H9 (cell line): ENCODE measurements at regions not wholly inside any gene's neighbourhood (a gene's known extent, or its start where the extent isn't known, plus 50 kb on each side); places are given as distances from the start of the nearest gene placed in this dataset.

Experiments
- DNase-seq: peaks from one replicate; pipeline ENCODE4 v3.0.0-alpha.2; 2017
- H2AFZ ChIP-seq: one replicate; pipeline ENCODE4 v1.6.1; 2013; ENCODE audit warnings: mild to moderate bottlenecking, low read length, control low read depth, moderate library complexity
- H2AK5ac ChIP-seq: 2 replicates; pipeline ENCODE4 v1.6.1; 2013; ENCODE audit warnings: low read length, control low read depth, mixed read lengths; ENCODE audit not compliant: insufficient read length
- H2BK120ac ChIP-seq: one replicate; pipeline ENCODE4 v1.6.1; 2013; ENCODE audit warnings: low read depth, mild to moderate bottlenecking, low read length, control low read depth, inconsistent platforms; ENCODE audit not compliant: poor library complexity, severe bottlenecking
- H2BK12ac ChIP-seq: 2 replicates; pipeline ENCODE4 v1.6.1; 2013; ENCODE audit warnings: low read length, control low read depth, mixed read lengths, low read depth; ENCODE audit not compliant: insufficient read length
- H2BK15ac ChIP-seq: 2 replicates; pipeline ENCODE4 v1.6.1; 2013; ENCODE audit warnings: low read depth, low read length, control low read depth
- H2BK20ac ChIP-seq: one replicate; pipeline ENCODE4 v1.6.1; 2013; ENCODE audit warnings: low read depth, mild to moderate bottlenecking, low read length, control low read depth, inconsistent platforms; ENCODE audit not compliant: poor library complexity, severe bottlenecking
- H2BK5ac ChIP-seq: 2 replicates; pipeline ENCODE4 v1.6.1; 2013; ENCODE audit warnings: low read length, control low read depth, mixed read lengths; ENCODE audit not compliant: insufficient read length
- H3K14ac ChIP-seq: 2 replicates; pipeline ENCODE4 v1.6.1; 2013; ENCODE audit warnings: low read length, control low read depth; ENCODE audit not compliant: insufficient read depth
- H3K18ac ChIP-seq: 2 replicates; pipeline ENCODE4 v1.6.1; 2013; ENCODE audit warnings: low read depth, mild to moderate bottlenecking, mixed read lengths, low read length, control low read depth; ENCODE audit not compliant: insufficient read length
- H3K23ac ChIP-seq: 2 replicates; pipeline ENCODE4 v1.6.1; 2013; ENCODE audit warnings: low read length, control low read depth, mixed read lengths, low read depth; ENCODE audit not compliant: insufficient read length
- H3K23me2 ChIP-seq: 2 replicates; pipeline ENCODE4 v1.6.1; 2013; ENCODE audit warnings: low read depth, mild to moderate bottlenecking, mixed read lengths, low read length, control low read depth; ENCODE audit not compliant: insufficient read length, poor library complexity, severe bottlenecking
- H3K27ac ChIP-seq: 2 replicates; pipeline ENCODE4 v1.5.1; 2013; ENCODE audit warnings: low read length, control low read depth, mixed read lengths, low read depth; ENCODE audit not compliant: insufficient read length
- H3K27me3 ChIP-seq: 2 replicates; pipeline ENCODE4 v1.6.1; 2013; ENCODE audit warnings: low read length, control low read depth, inconsistent platforms; ENCODE audit not compliant: insufficient read depth
- H3K4ac ChIP-seq: 2 replicates; pipeline ENCODE4 v1.6.1; 2013; ENCODE audit warnings: low read depth, mild to moderate bottlenecking, control low read depth, inconsistent platforms, low read length, moderate library complexity
- H3K4me1 ChIP-seq: 2 replicates; pipeline ENCODE4 v1.6.1; 2013; ENCODE audit warnings: low read length, control low read depth, inconsistent platforms; ENCODE audit not compliant: insufficient read depth
- H3K4me2 ChIP-seq: 2 replicates; pipeline ENCODE4 v1.6.1; 2013; ENCODE audit warnings: low read length, control low read depth, mixed read lengths; ENCODE audit not compliant: insufficient read length, insufficient read depth
- H3K56ac ChIP-seq: 2 replicates; pipeline ENCODE4 v1.6.1; 2013; ENCODE audit warnings: low read depth, mild to moderate bottlenecking, mixed read lengths, low read length, control low read depth; ENCODE audit not compliant: insufficient read length
- H3K79me1 ChIP-seq: 2 replicates; pipeline ENCODE4 v1.6.1; 2013; ENCODE audit warnings: low read depth, mild to moderate bottlenecking, moderate library complexity, low read length, control low read depth, inconsistent platforms; ENCODE audit not compliant: insufficient read depth, poor library complexity, severe bottlenecking
- H3K79me2 ChIP-seq: 2 replicates; pipeline ENCODE4 v1.6.1; 2013; ENCODE audit warnings: low read length, control low read depth, inconsistent platforms; ENCODE audit not compliant: insufficient read depth
- H3K9ac ChIP-seq: 2 replicates; pipeline ENCODE4 v1.6.1; 2013; ENCODE audit warnings: low read length, control low read depth, mixed read lengths; ENCODE audit not compliant: insufficient read length; ENCODE audit errors: extremely low read depth
- H3K9me3 ChIP-seq: one replicate; pipeline ENCODE4 v1.6.1; 2013; ENCODE audit warnings: low read depth, low read length, inconsistent platforms; ENCODE audit not compliant: control insufficient read depth
- H3T11ph ChIP-seq: one replicate; pipeline ENCODE4 v1.6.1; 2013; ENCODE audit warnings: mild to moderate bottlenecking, low read length, control low read depth, inconsistent platforms
- H4K20me1 ChIP-seq: one replicate; pipeline ENCODE4 v1.6.1; 2013; ENCODE audit not compliant: control insufficient read depth, insufficient read length, insufficient read depth
- H4K5ac ChIP-seq: 2 replicates; pipeline ENCODE4 v1.6.1; 2013; ENCODE audit warnings: low read depth, mild to moderate bottlenecking, mixed read lengths, low read length, control low read depth; ENCODE audit not compliant: insufficient read length
- H4K8ac ChIP-seq: replicated peaks from 2 replicates; pipeline ENCODE4 v1.6.1; 2013; ENCODE audit warnings: low read length, control low read depth, mixed read lengths, low read depth; ENCODE audit not compliant: insufficient read length
- H4K91ac ChIP-seq: 2 replicates; pipeline ENCODE4 v1.6.1; 2013; ENCODE audit warnings: low read depth, mild to moderate bottlenecking, moderate library complexity, mixed read lengths, low read length, control low read depth; ENCODE audit not compliant: insufficient read length
- H3K27ac Mint-ChIP-seq, 3 experiments: 2 replicates in 2 of 3; 3 replicates in 1 of 3; pipeline ENCODE4 v1.8.0; 2020 to 2021; ENCODE audit warnings: mixed read lengths in 3 of 3, mild to moderate bottlenecking in 1 of 3, moderate library complexity in 1 of 3
- H3K27me3 Mint-ChIP-seq: 2 replicates; pipeline ENCODE4 v1.8.0; 2021; ENCODE audit warnings: low read depth, mild to moderate bottlenecking, moderate library complexity, mixed read lengths
- H3K36me3 Mint-ChIP-seq, 3 experiments: 2 replicates in 2 of 3; 3 replicates in 1 of 3; pipeline ENCODE4 v1.8.0; 2020 to 2021; ENCODE audit warnings: low read depth in 3 of 3, mixed read lengths in 3 of 3; ENCODE audit not compliant: insufficient read depth in 1 of 3
- H3K4me1 Mint-ChIP-seq, 2 experiments: 2 replicates each; pipeline ENCODE4 v1.8.0; 2020; ENCODE audit warnings: mixed read lengths in 2 of 2
- H3K4me3 Mint-ChIP-seq, 2 experiments: 2 replicates in 1 of 2; 3 replicates in 1 of 2; pipeline ENCODE4 v1.8.0; 2020 to 2021; ENCODE audit warnings: mild to moderate bottlenecking in 2 of 2, mixed read lengths in 2 of 2, moderate library complexity in 1 of 2
- H3K9me3 Mint-ChIP-seq, 2 experiments: 2 replicates in 1 of 2; 3 replicates in 1 of 2; pipeline ENCODE4 v1.8.0; 2020; ENCODE audit warnings: mild to moderate bottlenecking in 2 of 2, mixed read lengths in 2 of 2, moderate library complexity in 1 of 2
- WGBS: extraction: QIAGEN DNeasy Blood & Tissue Kit; methylation state at CpG from one replicate; pipeline ENCODE4 v1.1.7; 2013; ENCODE audit warnings: missing lambda C conversion rate, low lambda C conversion rate, mixed read lengths; ENCODE audit not compliant: insufficient read length; ENCODE audit errors: extremely low coverage; 5-methylcytosine and 5-hydroxymethylcytosine counted together
- TF ChIP-seq, protein P1 (sequence below): fragments of 200-600 bp; sonication (generic); conservative IDR thresholded peaks from 3 replicates; pipeline ENCODE4 v1.8.0; 2021; ENCODE audit warnings: antibody characterized with exemption, mild to moderate bottlenecking

- no peaks in the 10 kb centered on the region; the same call in 1 of the 2 replicates for H3K4me1 ChIP-seq
- H2AFZ ChIP-seq, result no peak overlapping the region
- no peak overlapping the region for H2BK120ac ChIP-seq
- H4K5ac ChIP-seq, result no peak overlapping the region
- no peak overlapping the region for H2BK15ac ChIP-seq
- H3T11ph ChIP-seq, result no peak overlapping the region
- Mint-ChIP-seq H3K4me3 (no peak overlapping the region), H3K9me3 (no peaks in the 10 kb centered on the region), H3K27ac (no peak overlapping the region), H3K4me1 (peaks cover 16 to 29% of the 10 kb centered on the region in 2 experiments), H3K27me3 (peaks cover 2% of the 10 kb centered on the region), H3K36me3 (no peaks in the 10 kb centered on the region)
- no peaks in the 10 kb centered on the region for H4K20me1 ChIP-seq
- H4K91ac ChIP-seq, result no peak overlapping the region
- H3K79me2 ChIP-seq, result no peaks in the 10 kb centered on the region
- H3K9me3 ChIP-seq, result no peaks in the 10 kb centered on the region
- TF ChIP-seq, protein P1, sequence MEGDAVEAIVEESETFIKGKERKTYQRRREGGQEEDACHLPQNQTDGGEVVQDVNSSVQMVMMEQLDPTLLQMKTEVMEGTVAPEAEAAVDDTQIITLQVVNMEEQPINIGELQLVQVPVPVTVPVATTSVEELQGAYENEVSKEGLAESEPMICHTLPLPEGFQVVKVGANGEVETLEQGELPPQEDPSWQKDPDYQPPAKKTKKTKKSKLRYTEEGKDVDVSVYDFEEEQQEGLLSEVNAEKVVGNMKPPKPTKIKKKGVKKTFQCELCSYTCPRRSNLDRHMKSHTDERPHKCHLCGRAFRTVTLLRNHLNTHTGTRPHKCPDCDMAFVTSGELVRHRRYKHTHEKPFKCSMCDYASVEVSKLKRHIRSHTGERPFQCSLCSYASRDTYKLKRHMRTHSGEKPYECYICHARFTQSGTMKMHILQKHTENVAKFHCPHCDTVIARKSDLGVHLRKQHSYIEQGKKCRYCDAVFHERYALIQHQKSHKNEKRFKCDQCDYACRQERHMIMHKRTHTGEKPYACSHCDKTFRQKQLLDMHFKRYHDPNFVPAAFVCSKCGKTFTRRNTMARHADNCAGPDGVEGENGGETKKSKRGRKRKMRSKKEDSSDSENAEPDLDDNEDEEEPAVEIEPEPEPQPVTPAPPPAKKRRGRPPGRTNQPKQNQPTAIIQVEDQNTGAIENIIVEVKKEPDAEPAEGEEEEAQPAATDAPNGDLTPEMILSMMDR, result no peak
- H3K4me2 ChIP-seq, result no peak overlapping the region
- H2BK5ac ChIP-seq, result no peak overlapping the region
- H3K9ac ChIP-seq, result no peak overlapping the region
- no peak overlapping the region for H2BK20ac ChIP-seq
- no peak overlapping the region for H2BK12ac ChIP-seq
- H4K8ac ChIP-seq, result no peak overlapping the region
- no CpG with 5 or more reads among the region's 3 CpGs for WGBS
- no peaks in the 10 kb centered on the region for H3K23me2 ChIP-seq
- no peak overlapping the region for H3K23ac ChIP-seq
- H2AK5ac ChIP-seq, result no peak overlapping the region
- H3K18ac ChIP-seq, result no peak overlapping the region
- H3K14ac ChIP-seq, result no peak overlapping the region
- DNase-seq, result no peak
- no peak overlapping the region for H3K27ac ChIP-seq
- H3K4ac ChIP-seq, result no peak overlapping the region
- no peaks in the 10 kb centered on the region for H3K27me3 ChIP-seq
- no peaks in the 10 kb centered on the region for H3K79me1 ChIP-seq
- no peak overlapping the region for H3K56ac ChIP-seq
Observed at GRCh38 chr7:126368-126767, 66.0 kb upstream of the FAM20C start.
